PC-9 (cell line): ENCODE measurements at regions not wholly inside any gene's neighbourhood (a gene's known extent, or its start where the extent isn't known, plus 50 kb on each side); places are given as distances from the start of the nearest gene placed in this dataset.

Experiments
- BruUV-seq: library from RNA; stranded (reverse); fragments of 400-500 nt; replicated peaks from 2 replicates; lab custom pipeline; 2021; lab: Mats Ljungman, UMichigan
- CTCF ChIA-PET: fragments of 300-600 bp; sonication (Branson Sonifier 250); formaldehyde crosslinking; loops from one replicate; lab custom pipeline; 2022; ENCODE audit warnings: antibody characterized with exemption; lab: Charles Lee
- POLR2A ChIA-PET: fragments of 300-600 bp; sonication (Branson Sonifier 250); formaldehyde crosslinking; loops from one replicate; lab custom pipeline; 2022; ENCODE audit warnings: antibody characterized with exemption; ENCODE audit not compliant: unreplicated experiment; lab: Charles Lee
- DNase-seq, 2 experiments: peaks; one replicate each; pipeline versions ENCODE4 v3.0.0 to v3.0.0-alpha.2; 2015 to 2022; ENCODE audit warnings: mixed read lengths in 1 of 2
- H2AFZ ChIP-seq: fragments of 200-600 bp; sonication (generic); 2 replicates; pipeline ENCODE4 v1.8.1; 2017; ENCODE audit warnings: antibody characterized with exemption
- H3F3A ChIP-seq: fragments of 200-600 bp; sonication (generic); 2 replicates; pipeline ENCODE4 v1.8.1; 2017; ENCODE audit warnings: antibody characterized with exemption, mild to moderate bottlenecking, low read depth; ENCODE audit not compliant: insufficient read depth
- H3K27ac ChIP-seq: fragments of 200-600 bp; sonication (generic); 2 replicates; pipeline ENCODE4 v1.6.1; 2016; ENCODE audit warnings: mixed run types
- H3K27me3 ChIP-seq: fragments of 200-600 bp; sonication (generic); 2 replicates; pipeline ENCODE4 v1.6.1; 2016; ENCODE audit warnings: low read depth, mixed run types; ENCODE audit not compliant: insufficient read depth
- H3K36me3 ChIP-seq: fragments of 200-600 bp; sonication (generic); 2 replicates; pipeline ENCODE4 v1.6.1; 2016; ENCODE audit warnings: low read depth, mixed run types
- H3K4me1 ChIP-seq: fragments of 200-600 bp; sonication (generic); replicated peaks from 2 replicates; pipeline ENCODE4 v1.6.1; 2016; ENCODE audit warnings: mixed run types; ENCODE audit not compliant: insufficient read depth
- H3K4me2 ChIP-seq: fragments of 200-600 bp; sonication (generic); 2 replicates; pipeline ENCODE4 v1.6.1; 2017; ENCODE audit warnings: mixed run types
- H3K4me3 ChIP-seq: fragments of 200-600 bp; sonication (generic); 2 replicates; pipeline ENCODE4 v1.6.1; 2016; ENCODE audit warnings: mixed run types
- H3K79me2 ChIP-seq: fragments of 200-600 bp; sonication (generic); 2 replicates; pipeline ENCODE4 v1.6.1; 2017; ENCODE audit warnings: low read depth, mixed run types
- H3K9me2 ChIP-seq: fragments of 200-600 bp; sonication (generic); 2 replicates; pipeline ENCODE4 v1.8.1; 2017; ENCODE audit warnings: mild to moderate bottlenecking; ENCODE audit not compliant: insufficient read depth
- H3K9me3 ChIP-seq: fragments of 200-600 bp; sonication (generic); 2 replicates; pipeline ENCODE4 v1.8.1; 2016; ENCODE audit warnings: low read depth; ENCODE audit not compliant: insufficient read depth
- H4K20me1 ChIP-seq: fragments of 200-600 bp; sonication (generic); 2 replicates; pipeline ENCODE4 v1.8.1; 2017; ENCODE audit not compliant: insufficient read depth
- EZH2 ChIP-seq: fragments of 200-600 bp; sonication (generic); IDR thresholded peaks from 2 replicates; pipeline ENCODE4 v1.8.0; 2017; ENCODE audit warnings: antibody characterized with exemption, low read depth
- intact Hi-C: fragments of 100-400 bp; cut with micrococcal nuclease; formaldehyde crosslinking; loops from one replicate; pipeline ENCODE4 v1.10.0; 2022; ENCODE audit not compliant: unreplicated experiment
- TF ChIP-seq, protein P1 (sequence below): fragments of 200-600 bp; sonication (generic); conservative IDR thresholded peaks from 2 replicates; pipeline ENCODE4 v1.6.1; 2017; ENCODE audit warnings: mixed run types, antibody characterized with exemption, mild to moderate bottlenecking, moderate library complexity

DNA sequence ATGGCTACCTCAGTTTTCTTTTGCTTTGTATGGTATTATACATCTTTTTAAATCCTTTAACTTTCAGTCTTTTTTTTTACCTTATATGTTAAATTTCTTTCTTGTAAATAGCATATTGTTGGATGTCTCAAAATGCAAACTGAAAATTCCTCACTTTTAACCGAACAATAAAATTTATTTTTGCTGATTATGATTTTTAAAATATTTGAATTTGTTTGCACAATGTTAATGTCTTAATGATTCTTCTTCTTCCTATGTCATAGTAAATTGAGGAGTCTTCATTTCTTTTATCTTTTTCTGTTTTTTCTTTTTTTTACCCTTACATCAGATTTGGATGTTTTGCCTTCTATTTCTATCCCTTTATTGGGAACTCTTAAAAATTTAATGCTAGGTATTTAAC, 574.2 kb upstream of the CDH4 start:
- no peak for TF ChIP-seq EZH2
- TF ChIP-seq, protein P1, sequence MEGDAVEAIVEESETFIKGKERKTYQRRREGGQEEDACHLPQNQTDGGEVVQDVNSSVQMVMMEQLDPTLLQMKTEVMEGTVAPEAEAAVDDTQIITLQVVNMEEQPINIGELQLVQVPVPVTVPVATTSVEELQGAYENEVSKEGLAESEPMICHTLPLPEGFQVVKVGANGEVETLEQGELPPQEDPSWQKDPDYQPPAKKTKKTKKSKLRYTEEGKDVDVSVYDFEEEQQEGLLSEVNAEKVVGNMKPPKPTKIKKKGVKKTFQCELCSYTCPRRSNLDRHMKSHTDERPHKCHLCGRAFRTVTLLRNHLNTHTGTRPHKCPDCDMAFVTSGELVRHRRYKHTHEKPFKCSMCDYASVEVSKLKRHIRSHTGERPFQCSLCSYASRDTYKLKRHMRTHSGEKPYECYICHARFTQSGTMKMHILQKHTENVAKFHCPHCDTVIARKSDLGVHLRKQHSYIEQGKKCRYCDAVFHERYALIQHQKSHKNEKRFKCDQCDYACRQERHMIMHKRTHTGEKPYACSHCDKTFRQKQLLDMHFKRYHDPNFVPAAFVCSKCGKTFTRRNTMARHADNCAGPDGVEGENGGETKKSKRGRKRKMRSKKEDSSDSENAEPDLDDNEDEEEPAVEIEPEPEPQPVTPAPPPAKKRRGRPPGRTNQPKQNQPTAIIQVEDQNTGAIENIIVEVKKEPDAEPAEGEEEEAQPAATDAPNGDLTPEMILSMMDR = no peak
- Histone ChIP-seq H2AFZ (no peak overlapping the region), H4K20me1 (no peaks in the 10 kb centered on the region), H3F3A (no peaks in the 10 kb centered on the region), H3K4me3 (no peak overlapping the region), H3K79me2 (no peaks in the 10 kb centered on the region), H3K4me1 (no peaks in the 10 kb centered on the region), H3K36me3 (no peaks in the 10 kb centered on the region), H3K9me2 (no peaks in the 10 kb centered on the region), H3K27ac (no peak overlapping the region), H3K9me3 (no peaks in the 10 kb centered on the region; the same call in 1 of the 2 replicates), H3K27me3 (peaks cover 45% of the 10 kb centered on the region), H3K4me2 (no peak overlapping the region)
- intact Hi-C loops = no loop called here
- BruUV-seq = no TSS peak
- no peak for DNase-seq
- POLR2A ChIA-PET = no interaction called here
- CTCF ChIA-PET = no interaction called here

- H3K4me2 ChIP-seq = no peak overlapping the region
- no peak for TF ChIP-seq EZH2
- TF ChIP-seq, protein P1 = no peak
- no peaks in the 10 kb centered on the region for H3K36me3 ChIP-seq
- no peak overlapping the region for H3K4me3 ChIP-seq
- intact Hi-C loops = no loop called here
- no peaks in the 10 kb centered on the region for H3K4me1 ChIP-seq
- BruUV-seq = no TSS peak
- peaks cover 57% of the 10 kb centered on the region for H3K27me3 ChIP-seq
- H3K27ac ChIP-seq = no peak overlapping the region
- H3F3A ChIP-seq = no peaks in the 10 kb centered on the region
- no peaks in the 10 kb centered on the region for H3K79me2 ChIP-seq
- CTCF ChIA-PET = no interaction called here
- DNase-seq = no peak
- H3K9me2 ChIP-seq = no peaks in the 10 kb centered on the region
- H4K20me1 ChIP-seq = no peaks in the 10 kb centered on the region
- no peaks in the 10 kb centered on the region for H3K9me3 ChIP-seq
- no peak overlapping the region for H2AFZ ChIP-seq
- POLR2A ChIA-PET = no interaction called here
Measured at GRCh38 chr20:60680554-60680953, 571.5 kb upstream of the CDH4 start.

DNA sequence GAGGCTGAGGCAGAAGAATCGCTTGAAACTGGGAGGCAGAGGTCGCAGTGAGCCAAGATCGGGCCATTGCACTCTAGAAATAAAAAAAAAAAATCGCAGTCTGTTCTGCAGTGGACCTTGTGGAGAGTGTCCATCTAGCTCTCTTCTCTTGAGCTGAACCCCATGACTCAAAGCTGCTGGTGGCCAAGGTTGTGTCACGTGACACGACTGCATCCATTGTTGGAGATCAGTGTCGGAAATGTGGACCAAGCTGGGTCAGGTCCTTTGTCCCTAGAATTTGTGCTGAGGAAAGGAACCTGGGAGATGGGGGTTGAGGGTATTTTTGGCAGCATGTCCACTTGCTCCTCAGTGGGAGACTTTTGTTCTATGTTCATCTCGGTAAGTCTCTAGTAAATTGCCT, 564.8 kb upstream of the CDH4 start:
- CTCF ChIA-PET = interaction anchor here (0.7 kb wide), 1 partner anchor 246 kb away, joined by 4 read pairs; no protein-coding TSS in a partner anchor
- no peaks in the 10 kb centered on the region for H3K79me2 ChIP-seq

More for the DNA sequence above, 564.8 kb upstream of the CDH4 start:
- intact Hi-C loops = no loop called here
- POLR2A ChIA-PET = no interaction called here
- no peak for DNase-seq
- Histone ChIP-seq H2AFZ (no peak overlapping the region), H3K9me2 (0 out of 2 replicates have a peak, but pooled peaks cover 6% of the 10 kb centered on the region), H3K27ac (no peak overlapping the region), H3K4me3 (no peak overlapping the region), H3K27me3 (peaks cover 76% of the 10 kb centered on the region), H3F3A (no peaks in the 10 kb centered on the region), H3K9me3 (no peaks in the 10 kb centered on the region), H3K4me2 (no peak overlapping the region), H3K36me3 (no peaks in the 10 kb centered on the region), H4K20me1 (no peaks in the 10 kb centered on the region), H3K4me1 (no peaks in the 10 kb centered on the region)
- TF ChIP-seq EZH2 = no peak
- TF ChIP-seq, protein P1 = no peak
- BruUV-seq = no TSS peak
